Naive thymus-derived CD4-positive, alpha-beta T cell (primary cell): ENCODE measurements at regions not wholly inside any gene's neighbourhood (a gene's known extent, or its start where the extent isn't known, plus 50 kb on each side); places are given as distances from the start of the nearest gene placed in this dataset.

Experiments used
- ATAC-seq: fragments of 150-1000 bp; cut with Tn5 transposase; 2 replicates; pipeline ENCODE4 v1.10.0; 2021; ENCODE audit warnings: mild to moderate bottlenecking, moderate library complexity
- CTCF ChIA-PET: fragments of 350-600 bp; sonication (Branson Sonifier 250); formaldehyde crosslinking; loops from one replicate; lab custom pipeline; 2021; ENCODE audit warnings: antibody characterized with exemption; lab: Charles Lee
- POLR2A ChIA-PET: fragments of 350-600 bp; sonication (Branson Sonifier 250); formaldehyde crosslinking; loops from one replicate; lab custom pipeline; 2021; ENCODE audit warnings: antibody characterized with exemption, inconsistent platforms; lab: Charles Lee
- DNase-seq, 9 donors: peaks; one replicate each; pipeline versions ENCODE4 v3.0.0 to v3.0.0-alpha.2; 2020 to 2022; ENCODE audit warnings: mixed read lengths in 1 of 9
- H3K27ac ChIP-seq: one replicate; pipeline ENCODE4 v1.7.0; 2013; ENCODE audit warnings: mild to moderate bottlenecking, low read depth, low read length, moderate library complexity
- H3K27me3 ChIP-seq, 2 donors: one replicate each; pipeline ENCODE4 v1.7.0; 2013; ENCODE audit warnings: low read length in 2 of 2, mild to moderate bottlenecking in 2 of 2, moderate library complexity in 2 of 2; ENCODE audit not compliant: control insufficient read depth in 2 of 2, insufficient read depth in 2 of 2
- H3K36me3 ChIP-seq, 3 experiments: 1 replicate in 2 of 3; 2 replicates in 1 of 3; pipeline ENCODE4 v1.7.0; 2013; ENCODE audit warnings: low read length in 3 of 3, mild to moderate bottlenecking in 3 of 3, moderate library complexity in 1 of 3; ENCODE audit not compliant: insufficient read depth in 3 of 3, control insufficient read depth in 2 of 3
- H3K4me1 ChIP-seq, 2 donors: one replicate each; pipeline ENCODE4 v1.7.0; 2013; ENCODE audit warnings: low read length in 2 of 2, mild to moderate bottlenecking in 2 of 2, moderate library complexity in 1 of 2; ENCODE audit not compliant: control insufficient read depth in 2 of 2, insufficient read depth in 2 of 2
- H3K4me3 ChIP-seq: 2 replicates; pipeline ENCODE4 v1.7.0; 2013; ENCODE audit warnings: mild to moderate bottlenecking, low read length
- H3K9me3 ChIP-seq, 3 experiments: 1 replicate in 2 of 3; 2 replicates in 1 of 3; pipeline ENCODE4 v1.7.0; 2013; ENCODE audit warnings: low read length in 3 of 3; ENCODE audit not compliant: control insufficient read depth in 2 of 3
- H3K27ac Mint-ChIP-seq, 9 donors: one replicate each; pipeline ENCODE4 v1.8.0; 2020 to 2022; ENCODE audit warnings: mixed read lengths in 9 of 9, mild to moderate bottlenecking in 8 of 9, moderate library complexity in 5 of 9, inconsistent platforms in 2 of 9
- H3K27me3 Mint-ChIP-seq, 5 donors: one replicate each; pipeline ENCODE4 v1.8.0; 2021 to 2022; ENCODE audit warnings: mixed read lengths in 5 of 5, mild to moderate bottlenecking in 1 of 5
- H3K36me3 Mint-ChIP-seq, 5 donors: one replicate each; pipeline ENCODE4 v1.8.0; 2020 to 2022; ENCODE audit warnings: mixed read lengths in 5 of 5, mild to moderate bottlenecking in 3 of 5, inconsistent platforms in 1 of 5
- H3K4me1 Mint-ChIP-seq, 7 donors: one replicate each; pipeline ENCODE4 v1.8.0; 2020 to 2022; ENCODE audit warnings: mixed read lengths in 7 of 7, mild to moderate bottlenecking in 3 of 7, inconsistent platforms in 1 of 7
- H3K4me3 Mint-ChIP-seq, 10 donors: one replicate each; pipeline ENCODE4 v1.8.0; 2020 to 2022; ENCODE audit warnings: mild to moderate bottlenecking in 10 of 10, mixed read lengths in 10 of 10, moderate library complexity in 6 of 10, inconsistent platforms in 2 of 10
- H3K9me3 Mint-ChIP-seq, 11 donors: one replicate each; pipeline ENCODE4 v1.8.0; 2020 to 2022; ENCODE audit warnings: mixed read lengths in 11 of 11, mild to moderate bottlenecking in 4 of 11, inconsistent platforms in 1 of 11, moderate library complexity in 1 of 11
- intact Hi-C, 2 donors: fragments of 100-400 bp; cut with micrococcal nuclease; formaldehyde crosslinking; loops; one replicate each; pipeline ENCODE4 v1.15.1; 2023

GRCh38 chr14:96681829-96682228, 115.4 kb upstream of the VRK1 start:
- Mint-ChIP-seq H3K4me1 (no peaks in the 10 kb centered on the region), H3K4me3 (no peak overlapping the region), H3K27me3 (peaks cover 14 to 34% (median 30%) of the 10 kb centered on the region in 5 donors), H3K36me3 (peaks cover 0 to 3% (median 0%) of the 10 kb centered on the region in 5 donors), H3K9me3 (peaks cover 0 to 4% (median 0%) of the 10 kb centered on the region in 11 donors), H3K27ac (no peak overlapping the region)
- ChIA-PET CTCF (no interaction called here), POLR2A (no interaction called here)
- Histone ChIP-seq H3K27me3 (no peaks in the 10 kb centered on the region), H3K4me1 (no peaks in the 10 kb centered on the region), H3K4me3 (no peak overlapping the region), H3K27ac (no peak overlapping the region), H3K36me3 (no peaks in the 10 kb centered on the region), H3K9me3 (no peaks in the 10 kb centered on the region)
- no peak for ATAC-seq
- no peak for DNase-seq
- intact Hi-C loops: no loop called here

- ATAC-seq (no peak), DNase-seq (no peak)
- ChIA-PET CTCF (no interaction called here), POLR2A (no interaction called here)
- Mint-ChIP-seq H3K4me3 (no peak overlapping the region), H3K27me3 (peaks cover 11 to 33% (median 24%) of the 10 kb centered on the region in 5 donors), H3K36me3 (peaks cover 0 to 3% (median 0%) of the 10 kb centered on the region in 5 donors), H3K9me3 (peaks cover 0 to 3% (median 0%) of the 10 kb centered on the region in 11 donors), H3K4me1 (no peaks in the 10 kb centered on the region), H3K27ac (no peak overlapping the region)
- Histone ChIP-seq H3K4me1 (no peaks in the 10 kb centered on the region), H3K36me3 (no peaks in the 10 kb centered on the region), H3K9me3 (no peaks in the 10 kb centered on the region), H3K27me3 (no peaks in the 10 kb centered on the region), H3K27ac (no peak overlapping the region), H3K4me3 (no peak overlapping the region)
- intact Hi-C loops: no loop called here
Measured at GRCh38 chr14:96682401-96682800, 114.8 kb upstream of the VRK1 start.

- Histone ChIP-seq H3K4me3 (no peak overlapping the region), H3K27me3 (no peaks in the 10 kb centered on the region), H3K4me1 (no peaks in the 10 kb centered on the region), H3K9me3 (no peaks in the 10 kb centered on the region), H3K27ac (no peak overlapping the region), H3K36me3 (no peaks in the 10 kb centered on the region)
- ATAC-seq (no peak), DNase-seq (no peak)
- POLR2A ChIA-PET: no interaction called here
- H3K4me1 Mint-ChIP-seq: no peaks in the 10 kb centered on the region
- peaks cover 0 to 3% (median 0%) of the 10 kb centered on the region in 11 donors for H3K9me3 Mint-ChIP-seq
- intact Hi-C loops: no loop called here
- H3K4me3 Mint-ChIP-seq: no peak overlapping the region
- H3K27ac Mint-ChIP-seq: no peak overlapping the region
- H3K36me3 Mint-ChIP-seq: peaks cover 0 to 3% (median 0%) of the 10 kb centered on the region in 5 donors
- CTCF ChIA-PET: no interaction called here
- peaks cover 4 to 27% (median 14%) of the 10 kb centered on the region in 5 donors for H3K27me3 Mint-ChIP-seq
Measured at GRCh38 chr14:96683562-96684289, 113.5 kb upstream of the VRK1 start.

GRCh38 chr14:96686126-96686525, 111.1 kb upstream of the VRK1 start:
- POLR2A ChIA-PET: no interaction called here
- H3K4me1 ChIP-seq: no peaks in the 10 kb centered on the region
- CTCF ChIA-PET: no interaction called here
- no peaks in the 10 kb centered on the region for H3K4me1 Mint-ChIP-seq
- no peaks in the 10 kb centered on the region for H3K36me3 ChIP-seq
- no peak overlapping the region for H3K4me3 ChIP-seq
- ATAC-seq (no peak), DNase-seq (no peak)
- intact Hi-C loops: no loop called here
- H3K4me3 Mint-ChIP-seq: no peak overlapping the region
- H3K9me3 ChIP-seq: no peaks in the 10 kb centered on the region
- no peaks in the 10 kb centered on the region for H3K27me3 ChIP-seq
- no peak overlapping the region for H3K27ac Mint-ChIP-seq
- no peak overlapping the region for H3K27ac ChIP-seq
- no peaks in the 10 kb centered on the region for H3K9me3 Mint-ChIP-seq
- H3K27me3 Mint-ChIP-seq: peaks cover 4 to 26% (median 11%) of the 10 kb centered on the region in 5 donors
- peaks cover 0 to 3% (median 0%) of the 10 kb centered on the region in 5 donors for H3K36me3 Mint-ChIP-seq

- H3K4me3 ChIP-seq: no peak overlapping the region
- no peak overlapping the region for H3K4me3 Mint-ChIP-seq
- intact Hi-C loops: no loop called here
- H3K27me3 ChIP-seq: no peaks in the 10 kb centered on the region
- peaks cover 1 to 16% (median 9%) of the 10 kb centered on the region in 5 donors for H3K27me3 Mint-ChIP-seq
- H3K9me3 Mint-ChIP-seq: no peaks in the 10 kb centered on the region
- DNase-seq: no peak
- H3K9me3 ChIP-seq: no peaks in the 10 kb centered on the region
- H3K36me3 Mint-ChIP-seq: no peaks in the 10 kb centered on the region
- no peaks in the 10 kb centered on the region for H3K4me1 ChIP-seq
- H3K27ac Mint-ChIP-seq: no peak overlapping the region
- H3K4me1 Mint-ChIP-seq: no peaks in the 10 kb centered on the region
- CTCF ChIA-PET: no interaction called here
- no peak overlapping the region for H3K27ac ChIP-seq
- H3K36me3 ChIP-seq: no peaks in the 10 kb centered on the region
- POLR2A ChIA-PET: no interaction called here
- ATAC-seq: no peak
Measured at GRCh38 chr14:96688629-96689028, 108.6 kb upstream of the VRK1 start.

GRCh38 chr14:96690713-96691383, 106.3 kb upstream of the VRK1 start:
- ATAC-seq (no peak), DNase-seq (no peak)
- Mint-ChIP-seq H3K27ac (no peak overlapping the region), H3K27me3 (peaks cover 0 to 10% (median 5%) of the 10 kb centered on the region in 5 donors), H3K4me1 (no peaks in the 10 kb centered on the region), H3K9me3 (no peaks in the 10 kb centered on the region), H3K4me3 (no peak overlapping the region), H3K36me3 (no peaks in the 10 kb centered on the region)
- no peaks in the 10 kb centered on the region for H3K27me3 ChIP-seq
- H3K4me1 ChIP-seq: no peaks in the 10 kb centered on the region
- POLR2A ChIA-PET: no interaction called here
- no peak overlapping the region for H3K27ac ChIP-seq
- H3K36me3 ChIP-seq: no peaks in the 10 kb centered on the region
- no peak overlapping the region for H3K4me3 ChIP-seq
- intact Hi-C loops: no loop called here
- CTCF ChIA-PET: no interaction called here
- H3K9me3 ChIP-seq: no peaks in the 10 kb centered on the region
